HepG2 (cell line): ENCODE measurements at regions not wholly inside any gene's neighbourhood (a gene's known extent, or its start where the extent isn't known, plus 50 kb on each side); places are given as distances from the start of the nearest gene placed in this dataset.

Experiments
- AGO2 ChIP-seq: fragments of 200-400 bp; formaldehyde crosslinking; optimal IDR thresholded peaks from 2 replicates; pipeline ENCODE3; 2017; ENCODE audit warnings: mild to moderate bottlenecking, low read depth, low read length, moderate library complexity
- CREM ChIP-seq, 2 experiments: sonication (generic) in 1 of 2; formaldehyde crosslinking in 1 of 2; IDR thresholded peaks; 2 replicates each; pipeline versions ENCODE4 v1.4.0 to v1.6.1; 2016 to 2020; ENCODE audit warnings: antibody characterized with exemption in 1 of 2, mild to moderate bottlenecking in 1 of 2, missing genetic modification reagents in 1 of 2
- EHMT2 ChIP-seq: fragments of 200-600 bp; sonication (generic); IDR thresholded peaks from 2 replicates; pipeline ENCODE4 v1.7.0; 2017; ENCODE audit warnings: antibody characterized with exemption, low read depth, low read length, borderline replicate concordance
- HNRNPK ChIP-seq: fragments of 200-400 bp; formaldehyde crosslinking; IDR thresholded peaks from 2 replicates; pipeline ENCODE4 v1.6.1; 2018; ENCODE audit warnings: low read length, low read depth, moderate library complexity, mild to moderate bottlenecking; ENCODE audit not compliant: poor library complexity, severe bottlenecking
- POLR2A ChIP-seq, 2 experiments: IDR thresholded peaks; 2 replicates each; pipeline ENCODE4 v1.6.1; 2011; ENCODE audit warnings: low read depth in 2 of 2, low read length in 2 of 2, mild to moderate bottlenecking in 1 of 2, moderate library complexity in 1 of 2; ENCODE audit not compliant: insufficient read depth in 1 of 2
- RORA ChIP-seq: sonication (generic); formaldehyde crosslinking; IDR thresholded peaks from 2 replicates; pipeline ENCODE4 v1.5.0; 2020; ENCODE audit warnings: mild to moderate bottlenecking, missing genetic modification reagents, moderate library complexity
- ZBTB3 ChIP-seq: sonication (generic); formaldehyde crosslinking; IDR thresholded peaks from 2 replicates; pipeline ENCODE4 v1.4.0; 2020; ENCODE audit warnings: low read depth, mild to moderate bottlenecking, moderate library complexity, missing genetic modification reagents, borderline replicate concordance
- ZFX ChIP-seq: sonication (generic); formaldehyde crosslinking; IDR thresholded peaks from 2 replicates; pipeline ENCODE4 v1.4.0; 2020; ENCODE audit warnings: mild to moderate bottlenecking, low read depth, missing genetic modification reagents, moderate library complexity
- ZKSCAN1 ChIP-seq: fragments of 150-350 bp; IDR thresholded peaks from 2 replicates; pipeline ENCODE4 v1.6.1; 2014; ENCODE audit warnings: low read length
- ZNF274 ChIP-seq: sonication (generic); formaldehyde crosslinking; IDR thresholded peaks from 2 replicates; pipeline ENCODE4 v1.5.1; 2020; ENCODE audit warnings: mild to moderate bottlenecking, missing genetic modification reagents
- ZNF704 ChIP-seq: sonication (generic); formaldehyde crosslinking; IDR thresholded peaks from 2 replicates; pipeline ENCODE4 v1.8.1; 2023; ENCODE audit warnings: mild to moderate bottlenecking, inconsistent platforms, moderate library complexity, missing genetic modification reagents, borderline replicate concordance
- ZNF710 ChIP-seq: sonication (generic); formaldehyde crosslinking; IDR thresholded peaks from 2 replicates; pipeline ENCODE4 v1.5.0; 2020; ENCODE audit warnings: mild to moderate bottlenecking, missing genetic modification reagents, borderline replicate concordance

GRCh38 chr5:99061711-99062110 lies 132.9 kb upstream of the CHD1 start:
- no peak for TF ChIP-seq ZNF704 (CRISPR knock-in tag)
- TF ChIP-seq RORA (CRISPR knock-in tag), result no peak
- TF ChIP-seq ZKSCAN1, result no peak
- no peak for TF ChIP-seq HNRNPK
- no peak for TF ChIP-seq ZFX
- TF ChIP-seq POLR2A (IDR thresholded peaks at IDR 0.05; ENCODE audit: insufficient read depth in 1 of 2, low read depth in 2 of 2, low read length in 2 of 2), result no peak
- no peak for TF ChIP-seq ZBTB3 (CRISPR knock-in tag)
- no peak for TF ChIP-seq ZNF710 (CRISPR knock-in tag)
- no peak for TF ChIP-seq AGO2
- no peak for TF ChIP-seq CREM (IDR thresholded peaks at IDR 0.05)
- no peak for TF ChIP-seq CREM (CRISPR knock-in tag; IDR thresholded peaks at IDR 0.05)
- TF ChIP-seq EHMT2, result no peak
- no peak for TF ChIP-seq ZNF274
